ENCODE measurements at regions not wholly inside any gene's neighbourhood (a gene's known extent, or its start where the extent isn't known, plus 50 kb on each side); places are given as distances from the start of the nearest gene placed in this dataset.

DNA sequence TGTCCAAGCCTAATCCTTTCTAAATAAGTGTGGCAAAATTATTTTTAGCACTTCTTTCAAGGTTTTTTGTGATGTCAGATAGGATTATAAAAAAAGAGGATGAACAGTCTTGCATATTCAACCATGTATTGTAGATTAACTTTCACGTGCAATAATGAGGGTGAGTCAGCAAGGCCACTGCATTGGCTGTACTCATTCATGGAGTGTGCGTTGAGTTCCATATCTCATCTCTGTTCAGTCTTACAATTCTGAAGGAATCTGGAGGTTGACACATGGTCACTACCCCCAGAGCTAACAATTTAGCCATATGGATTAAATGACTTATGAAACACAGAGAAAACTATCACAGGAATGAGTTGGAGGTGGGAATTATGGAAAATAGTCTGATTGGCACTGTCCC, 810.5 kb downstream of the SLC4A3 start:
- TF ChIP-seq, protein P1, sequence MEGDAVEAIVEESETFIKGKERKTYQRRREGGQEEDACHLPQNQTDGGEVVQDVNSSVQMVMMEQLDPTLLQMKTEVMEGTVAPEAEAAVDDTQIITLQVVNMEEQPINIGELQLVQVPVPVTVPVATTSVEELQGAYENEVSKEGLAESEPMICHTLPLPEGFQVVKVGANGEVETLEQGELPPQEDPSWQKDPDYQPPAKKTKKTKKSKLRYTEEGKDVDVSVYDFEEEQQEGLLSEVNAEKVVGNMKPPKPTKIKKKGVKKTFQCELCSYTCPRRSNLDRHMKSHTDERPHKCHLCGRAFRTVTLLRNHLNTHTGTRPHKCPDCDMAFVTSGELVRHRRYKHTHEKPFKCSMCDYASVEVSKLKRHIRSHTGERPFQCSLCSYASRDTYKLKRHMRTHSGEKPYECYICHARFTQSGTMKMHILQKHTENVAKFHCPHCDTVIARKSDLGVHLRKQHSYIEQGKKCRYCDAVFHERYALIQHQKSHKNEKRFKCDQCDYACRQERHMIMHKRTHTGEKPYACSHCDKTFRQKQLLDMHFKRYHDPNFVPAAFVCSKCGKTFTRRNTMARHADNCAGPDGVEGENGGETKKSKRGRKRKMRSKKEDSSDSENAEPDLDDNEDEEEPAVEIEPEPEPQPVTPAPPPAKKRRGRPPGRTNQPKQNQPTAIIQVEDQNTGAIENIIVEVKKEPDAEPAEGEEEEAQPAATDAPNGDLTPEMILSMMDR (IDR thresholded peaks at IDR 0.05) = no peak
- TF ChIP-seq POLR2A (IDR thresholded peaks at IDR 0.05) = no peak
- TF ChIP-seq POLR2AphosphoS5 (IDR thresholded peaks at IDR 0.05) = no peak
